ENCODE measurements at regions not wholly inside any gene's neighbourhood (a gene's known extent, or its start where the extent isn't known, plus 50 kb on each side); places are given as distances from the start of the nearest gene placed in this dataset.

GRCh38 chr13:47437406-47437805, 540.6 kb upstream of the HTR2A start:
- H2BK15ac ChIP-seq (ENCODE audit: low read depth, low read length) = no peak overlapping the region
- no peak overlapping the region for H4K91ac ChIP-seq (ENCODE audit: insufficient read length, low read depth, low read length)
- no peaks in the 10 kb centered on the region for H4K20me1 ChIP-seq (ENCODE audit: control insufficient read depth, insufficient read depth, insufficient read length)
- no peak overlapping the region for H3K18ac ChIP-seq (ENCODE audit: insufficient read length, low read depth, low read length)
- Mint-ChIP-seq H3K27me3 (ENCODE audit: low read depth) (no peaks in the 10 kb centered on the region), H3K4me1 (no peaks in the 10 kb centered on the region), H3K4me3 (no peak overlapping the region), H3K27ac (no peak overlapping the region), H3K9me3 (peaks cover 6 to 10% of the 10 kb centered on the region in 2 experiments; a peak in 4 of 5 replicates), H3K36me3 (ENCODE audit: insufficient read depth in 1 of 3, low read depth in 3 of 3) (peaks cover 0 to 5% (median 2%) of the 10 kb centered on the region in 3 experiments; a peak in 2 of 7 replicates)
- H2AK5ac ChIP-seq (ENCODE audit: insufficient read length, low read length) = no peak overlapping the region
- H3K27ac ChIP-seq (ENCODE audit: insufficient read length, low read depth, low read length) = no peak overlapping the region
- H4K5ac ChIP-seq (ENCODE audit: insufficient read length, low read depth, low read length) = no peak overlapping the region
- H4K8ac ChIP-seq (replicated peaks; ENCODE audit: insufficient read length, low read depth, low read length) = no peak overlapping the region
- no peaks in the 10 kb centered on the region for H3K79me2 ChIP-seq (ENCODE audit: insufficient read depth, low read length)
- no peak overlapping the region for H2BK20ac ChIP-seq (ENCODE audit: low read depth, low read length, poor library complexity, severe bottlenecking)
- H3K27me3 ChIP-seq (ENCODE audit: insufficient read depth, low read length) = no peaks in the 10 kb centered on the region
- no peak overlapping the region for H3K4ac ChIP-seq (ENCODE audit: low read depth, low read length)
- WGBS (ENCODE audit: extremely low coverage, insufficient read length, low lambda C conversion rate) = no CpG with 5 or more reads among the region's 2 CpGs
- H2BK12ac ChIP-seq (ENCODE audit: insufficient read length, low read depth, low read length) = no peak overlapping the region
- H2BK5ac ChIP-seq (ENCODE audit: insufficient read length, low read length) = no peak overlapping the region
- no peak overlapping the region for H3K23ac ChIP-seq (ENCODE audit: insufficient read length, low read depth, low read length)
- DNase-seq = no peak
- H3K23me2 ChIP-seq (ENCODE audit: insufficient read length, low read depth, low read length, poor library complexity, severe bottlenecking) = no peaks in the 10 kb centered on the region
- H3K14ac ChIP-seq (ENCODE audit: insufficient read depth, low read length) = no peak overlapping the region
- H3T11ph ChIP-seq (ENCODE audit: low read length) = no peak overlapping the region
- H3K56ac ChIP-seq (ENCODE audit: insufficient read length, low read depth, low read length) = no peak overlapping the region
- no peak overlapping the region for H2BK120ac ChIP-seq (ENCODE audit: low read depth, low read length, poor library complexity, severe bottlenecking)
- H3K9ac ChIP-seq (ENCODE audit: extremely low read depth, insufficient read length, low read length) = no peak overlapping the region
- H3K4me1 ChIP-seq (ENCODE audit: insufficient read depth, low read length) = no peaks in the 10 kb centered on the region
- H3K79me1 ChIP-seq (ENCODE audit: insufficient read depth, low read depth, low read length, poor library complexity, severe bottlenecking) = no peaks in the 10 kb centered on the region
- H3K4me2 ChIP-seq (ENCODE audit: insufficient read depth, insufficient read length, low read length) = no peak overlapping the region
- no peak for TF ChIP-seq CTCF (conservative IDR thresholded peaks at IDR 0.05)
- H3K9me3 ChIP-seq (ENCODE audit: control insufficient read depth, low read depth, low read length) = no peaks in the 10 kb centered on the region
- H2AFZ ChIP-seq (ENCODE audit: low read length) = no peak overlapping the region

All from H9 (cell line).